ENCODE measurements at regions not wholly inside any gene's neighbourhood (a gene's known extent, or its start where the extent isn't known, plus 50 kb on each side); places are given as distances from the start of the nearest gene placed in this dataset.
A peak's percentile ranks its signal among the peaks of the same experiment; 100 is the strongest.

DNA sequence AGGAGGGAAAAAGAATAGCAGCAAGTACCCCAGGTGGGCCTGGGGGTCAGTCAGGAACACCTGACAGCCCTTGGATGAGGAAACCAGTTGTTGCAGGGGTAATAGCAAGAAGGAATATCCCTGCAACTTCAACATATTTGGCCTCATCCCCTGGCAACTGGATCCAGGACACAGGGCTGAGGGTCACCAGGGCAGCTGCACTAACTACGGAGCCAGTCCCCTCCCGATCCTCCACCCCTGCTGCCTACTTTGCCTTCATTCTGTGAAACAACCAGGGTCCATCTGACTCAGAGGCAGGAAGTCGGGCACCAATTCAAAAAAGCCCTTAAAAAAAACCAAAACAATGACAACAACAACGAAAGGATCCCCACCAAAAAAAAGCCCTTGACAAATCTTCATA is 52.9 kb downstream of the FRMPD3 start:
- no peak for DNase-seq (ENCODE audit: low read depth)

DNA sequence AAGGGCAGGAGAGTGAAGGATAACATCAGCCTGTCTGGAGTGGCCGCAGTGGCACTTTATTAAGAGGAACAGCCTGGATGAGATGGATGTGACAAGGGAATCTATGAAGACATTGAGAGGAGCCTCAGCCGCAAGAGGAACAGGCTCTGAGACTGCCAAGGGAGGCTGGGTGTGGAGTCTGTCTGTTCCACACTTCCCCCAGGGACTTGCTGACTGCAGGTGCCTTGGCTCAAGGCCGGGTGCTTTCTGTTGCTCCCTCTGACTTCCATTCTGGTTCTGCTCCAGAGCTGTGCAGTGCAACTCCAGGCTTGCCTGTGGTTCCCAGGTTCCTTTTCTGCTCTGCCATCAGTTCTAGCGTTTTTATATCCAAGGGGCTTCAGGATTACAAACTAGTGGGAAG is 54.6 kb downstream of the FRMPD3 start:
- DNase-seq (ENCODE audit: low read depth) = no peak

DNA sequence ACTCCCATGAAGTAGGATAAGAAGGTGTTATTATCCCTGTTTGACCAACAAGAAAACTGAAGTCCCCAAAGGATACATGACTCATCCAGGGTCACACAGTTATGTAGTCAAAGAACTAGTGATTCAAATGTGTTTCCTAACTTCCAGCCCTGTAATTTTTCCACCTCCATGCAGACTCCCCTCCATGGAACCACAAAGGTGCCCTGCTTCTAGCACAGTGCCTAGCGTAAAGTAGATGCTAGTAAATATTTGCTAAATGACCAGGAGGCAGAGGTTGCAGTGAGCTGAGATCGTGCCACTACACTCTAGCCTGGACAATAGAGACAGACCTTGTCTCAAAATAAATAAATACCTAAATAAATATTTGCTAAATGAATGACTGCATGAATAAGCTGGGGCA is 55.8 kb downstream of the FRMPD3 start:
- DNase-seq (ENCODE audit: low read depth) = no peak

DNA sequence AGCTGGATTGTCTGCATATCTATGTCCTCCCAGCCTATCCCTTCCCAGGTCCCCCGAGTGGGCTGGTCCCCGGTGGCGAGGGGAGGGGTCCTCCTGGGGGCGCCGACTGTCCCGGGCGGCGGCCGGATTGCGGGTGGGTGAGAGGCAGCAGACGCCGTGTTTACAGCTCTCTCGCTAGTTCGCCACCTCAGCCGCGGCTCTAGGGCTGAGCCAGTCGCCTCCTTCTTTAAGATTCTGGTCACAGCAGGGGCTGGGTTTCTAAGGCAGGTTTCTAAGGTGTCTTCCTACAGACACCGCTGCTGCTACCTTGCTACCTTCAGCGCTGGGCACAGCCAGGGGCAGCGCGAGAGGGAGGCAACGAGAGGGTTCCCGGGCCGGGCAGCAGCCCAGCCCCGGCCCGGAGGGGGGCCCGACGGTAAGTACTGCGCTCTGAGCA is 57.2 kb downstream of the FRMPD3 start:
- no peak for DNase-seq (ENCODE audit: low read depth)

DNA sequence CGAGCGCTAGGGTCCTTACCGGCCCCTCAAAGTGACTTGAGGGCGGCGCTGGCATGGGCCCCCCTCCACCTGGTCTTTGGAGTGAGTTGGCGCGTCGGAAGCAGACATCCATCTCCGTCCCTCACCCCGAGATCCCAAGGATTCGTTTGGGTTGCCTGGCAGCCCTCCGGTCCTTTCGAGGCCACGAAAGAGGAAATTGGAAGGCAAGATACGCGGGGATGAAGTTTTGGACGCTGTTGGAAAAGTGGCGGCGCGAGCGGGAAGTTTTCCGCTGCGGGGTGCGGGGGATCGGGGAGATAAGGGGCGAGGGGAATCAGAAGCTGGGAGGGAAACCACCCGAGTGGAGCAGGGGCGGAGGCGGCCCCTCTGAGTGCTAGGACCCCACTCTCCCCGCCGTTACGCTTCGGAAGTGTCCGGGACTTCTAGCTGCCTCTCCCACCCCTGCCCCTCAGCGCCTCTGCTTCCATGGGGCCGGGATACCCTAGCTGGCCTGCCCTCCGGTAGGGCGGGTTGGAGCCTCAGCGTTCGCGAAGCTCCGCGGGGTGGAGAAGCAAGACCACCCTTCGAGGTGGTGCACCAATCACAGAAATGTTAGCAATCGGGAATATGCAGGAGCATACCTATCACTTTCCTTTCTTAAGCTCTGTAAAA is 57.8 kb downstream of the FRMPD3 start:
- no peak for DNase-seq (ENCODE audit: low read depth)

DNA sequence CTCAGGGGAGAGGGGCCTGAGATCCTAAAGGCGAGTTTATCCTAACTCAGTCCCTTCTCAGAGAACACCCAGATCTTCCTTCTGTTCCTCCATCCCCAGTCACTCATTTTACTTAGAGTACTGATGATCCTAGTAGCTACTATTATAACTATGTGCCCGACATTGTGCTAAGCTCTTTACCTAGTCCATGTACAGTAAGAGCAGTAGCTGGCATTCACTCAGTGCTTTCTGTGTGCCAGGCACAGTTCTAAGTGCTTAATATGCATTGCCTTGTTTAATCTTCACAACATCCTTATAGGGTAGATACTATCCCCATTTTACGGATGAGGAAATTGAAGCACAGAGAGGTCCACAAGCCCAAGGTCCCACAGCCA is 58.3 kb downstream of the FRMPD3 start:
- DNase-seq (ENCODE audit: low read depth) = no peak

DNA sequence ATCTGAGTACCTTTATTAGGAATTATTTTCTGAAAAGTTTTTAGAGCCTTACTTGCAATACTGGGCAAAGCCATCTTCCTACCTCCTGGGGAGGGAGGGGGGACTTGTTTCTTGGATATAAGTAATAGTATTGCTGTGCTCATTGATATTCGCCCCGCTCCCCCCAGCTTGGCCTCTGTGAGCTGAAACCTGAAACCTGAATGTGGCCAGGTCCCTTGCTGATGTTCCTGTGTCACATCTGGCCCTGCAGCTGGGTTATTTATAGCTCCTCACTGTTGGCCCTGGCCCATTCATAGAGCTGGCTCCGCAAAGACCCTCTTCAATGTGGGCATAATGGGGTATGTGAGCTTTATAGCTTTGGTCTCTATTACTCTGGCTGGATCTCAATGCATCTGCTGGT is 59.5 kb downstream of the FRMPD3 start:
- no peak for DNase-seq (ENCODE audit: low read depth)

DNA sequence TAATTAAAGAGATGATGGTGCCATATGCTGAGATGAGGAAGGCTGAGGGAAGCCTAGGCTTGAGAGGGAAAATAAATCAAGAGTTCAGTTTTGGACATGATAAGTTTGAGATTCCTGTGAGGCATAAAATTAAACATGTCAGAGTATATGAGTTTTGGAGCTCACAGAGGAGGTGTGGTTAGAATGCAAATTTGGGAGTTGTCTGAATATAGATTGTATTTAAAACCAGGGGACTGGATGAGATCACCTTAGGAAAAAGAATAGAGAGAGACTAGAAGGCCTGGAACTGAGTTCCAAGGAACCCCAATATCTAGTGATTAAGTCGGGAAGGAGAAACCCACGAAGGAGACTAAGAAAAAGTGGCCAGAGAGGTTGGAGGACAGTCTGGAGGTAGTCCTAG is 65.5 kb downstream of the FRMPD3 start:
- DNase-seq (ENCODE audit: low read depth) = no peak

DNA sequence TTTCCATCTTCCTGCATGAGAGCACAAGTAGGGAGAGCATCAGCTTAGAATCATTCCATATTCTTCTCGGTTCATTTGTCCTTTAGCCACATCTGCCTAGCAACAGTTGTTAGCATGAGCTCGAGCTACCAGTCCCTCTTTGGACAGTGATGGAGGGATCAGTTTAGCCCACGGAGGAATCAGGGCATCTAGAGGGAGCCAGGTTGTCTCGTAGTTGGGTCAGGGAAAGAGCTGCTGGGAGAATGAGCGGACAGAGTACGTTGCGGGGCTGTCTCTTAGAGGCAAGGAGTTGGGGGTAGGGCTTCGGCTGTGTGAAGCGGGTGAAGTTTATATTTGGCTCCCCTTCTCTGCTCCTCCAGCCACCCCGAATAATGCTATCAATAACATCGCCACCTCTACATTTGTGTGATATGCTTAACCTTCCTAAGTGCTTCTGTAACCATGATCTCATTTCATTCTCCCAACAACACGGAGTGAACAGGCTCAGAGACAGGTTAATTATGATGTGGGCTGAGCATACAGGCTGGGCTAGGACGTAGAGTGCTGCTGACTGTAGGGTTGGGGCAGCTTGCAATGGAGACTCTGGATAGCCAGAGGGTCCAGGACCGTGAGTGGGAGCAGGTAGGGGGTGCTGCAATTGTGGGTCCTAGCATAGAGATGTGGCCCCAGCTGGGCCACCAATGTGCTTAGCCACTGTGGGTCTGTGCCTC is 72.6 kb downstream of the FRMPD3 start:
- no peak for DNase-seq (ENCODE audit: low read depth)

DNA sequence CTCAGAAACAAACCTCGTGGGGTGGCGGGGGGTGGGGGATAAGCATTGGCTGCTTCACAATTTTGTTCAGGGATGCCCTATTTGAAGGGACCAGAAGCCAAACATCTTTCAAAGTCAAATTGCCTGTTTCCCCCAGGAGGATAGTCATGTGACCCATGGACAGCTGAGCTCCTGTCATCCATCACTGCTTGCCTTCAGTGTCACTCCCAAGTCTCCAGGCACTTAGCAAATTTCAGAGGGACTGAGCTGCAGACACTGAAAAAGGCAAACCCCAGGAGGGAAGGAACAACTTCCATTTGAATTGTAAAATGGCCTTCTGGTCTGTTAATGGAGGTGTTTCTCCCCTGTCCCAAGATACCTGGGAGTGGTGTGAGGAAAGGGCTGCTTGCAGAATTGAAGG is 73.4 kb downstream of the FRMPD3 start:
- DNase-seq (ENCODE audit: low read depth) = no peak

DNA sequence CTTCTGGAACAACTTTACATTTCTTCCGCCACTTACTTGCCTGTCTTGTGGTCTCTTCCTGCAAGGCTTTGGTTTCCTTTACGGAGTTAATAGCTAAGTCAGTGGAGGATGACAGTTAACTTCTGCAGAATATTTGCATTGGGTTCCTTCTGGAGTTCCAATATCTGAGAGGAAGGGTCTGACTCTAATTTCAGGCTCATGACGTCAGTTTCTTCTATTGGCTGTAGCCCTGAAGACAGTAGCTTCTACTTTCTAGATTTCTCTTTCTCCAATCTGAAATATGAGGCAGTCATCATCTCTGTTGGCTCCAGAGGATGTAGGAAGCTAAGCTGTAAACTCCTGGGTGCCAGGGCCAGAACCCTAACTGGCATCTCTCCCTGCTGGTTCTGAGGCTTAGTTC is 76.7 kb downstream of the FRMPD3 start:
- DNase-seq (ENCODE audit: low read depth) = no peak

DNA sequence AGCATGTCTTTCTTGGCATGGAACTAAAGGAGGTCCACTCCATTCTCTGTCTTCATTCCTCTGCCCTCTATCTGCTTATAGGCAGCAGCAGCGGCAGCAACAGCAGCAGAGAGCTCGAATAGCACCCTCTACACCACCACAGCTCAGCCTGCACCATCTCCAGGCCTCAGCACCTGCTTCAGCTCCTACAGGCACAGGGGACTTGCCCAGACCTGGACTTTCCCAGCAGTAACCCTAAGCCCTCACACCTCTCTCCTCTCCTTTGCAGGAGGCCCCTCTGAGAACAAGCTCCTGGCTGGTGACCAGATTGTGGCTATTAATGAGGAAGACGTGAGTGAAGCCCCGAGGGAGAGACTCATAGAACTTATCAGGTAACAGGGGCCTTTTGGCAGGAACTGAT is 80.7 kb downstream of the FRMPD3 start:
- DNase-seq (ENCODE audit: low read depth) = no peak

DNA sequence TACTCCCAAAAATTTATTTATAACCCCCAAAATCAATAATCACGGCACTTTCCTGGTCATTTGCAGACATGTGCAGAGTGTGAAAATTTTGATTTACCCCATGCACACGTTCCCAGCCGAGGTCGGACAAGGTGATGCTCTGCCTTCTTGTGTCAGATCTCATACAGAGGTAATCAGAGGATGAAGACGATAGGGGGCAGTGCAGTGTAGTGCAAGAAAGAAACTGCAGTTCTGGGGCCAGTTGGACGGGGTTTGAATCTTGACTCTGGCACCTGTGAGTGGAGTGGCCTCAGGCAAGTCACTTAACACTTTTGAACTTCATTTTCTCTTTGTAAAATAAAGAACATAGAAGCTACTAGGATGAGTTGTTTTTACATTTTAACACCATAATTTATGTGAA is 88.4 kb downstream of the FRMPD3 start:
- peak; percentile 3 for DNase-seq (ENCODE audit: low read depth)

DNA sequence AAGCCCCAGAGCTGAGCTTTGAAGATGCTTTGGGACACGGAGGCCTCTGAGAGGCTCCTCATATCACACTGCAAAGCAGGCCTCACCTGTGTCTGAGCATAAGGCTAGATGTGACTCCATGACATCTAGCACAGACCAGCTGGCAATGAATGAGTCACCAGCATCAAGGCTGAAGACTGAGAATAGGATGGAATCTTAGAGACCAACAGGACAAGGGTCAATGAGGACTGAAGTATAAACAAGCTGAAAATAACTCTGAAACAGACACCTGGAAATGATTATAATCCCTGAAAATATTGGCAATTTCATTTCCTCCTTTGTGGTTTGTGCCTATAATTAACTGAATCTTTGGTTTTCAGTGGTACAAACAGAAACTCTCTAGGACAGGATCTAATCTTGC is 87.1 kb upstream of the PRPS1 start:
- DNase-seq (ENCODE audit: low read depth) = no peak

DNA sequence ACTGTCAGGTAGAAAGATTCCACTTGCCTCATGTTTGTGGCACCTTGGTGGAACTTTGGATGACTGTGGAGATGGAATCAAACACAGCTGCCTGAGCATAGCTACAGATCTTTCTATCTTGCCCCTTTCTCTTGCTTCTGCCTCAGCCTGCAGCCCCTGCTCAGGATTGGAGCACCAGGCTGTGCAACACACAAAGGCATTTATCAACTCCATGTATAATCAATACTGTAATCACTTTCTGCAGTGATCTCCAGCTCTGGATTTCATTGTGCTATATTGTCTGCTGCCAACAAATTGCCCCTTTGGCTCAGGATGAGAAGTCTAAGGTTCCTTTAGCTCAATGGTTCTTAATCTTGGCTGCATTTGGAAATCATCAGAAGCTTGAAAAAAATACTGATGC is 86.3 kb upstream of the PRPS1 start:
- DNase-seq (ENCODE audit: low read depth) = no peak

DNA sequence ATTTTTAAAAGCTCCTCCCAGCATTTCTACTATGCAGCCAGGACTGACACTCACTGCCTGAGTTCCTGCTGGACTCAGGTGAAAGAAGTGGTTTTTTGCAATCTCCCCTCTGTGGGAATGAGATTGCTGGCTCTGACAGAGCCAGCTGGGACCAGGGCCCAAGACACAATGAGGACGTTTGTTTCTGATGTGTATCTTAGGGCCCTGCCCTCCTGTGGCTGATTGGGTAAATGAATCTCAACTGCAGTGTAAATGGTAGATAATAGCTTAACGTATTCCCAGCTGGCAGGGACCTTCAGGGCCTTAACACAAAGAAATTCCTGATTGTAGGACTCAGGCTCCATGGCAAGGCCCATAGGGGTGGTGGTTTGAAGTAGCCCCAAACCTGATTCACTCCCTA is 85.8 kb upstream of the PRPS1 start:
- DNase-seq (ENCODE audit: low read depth) = no peak

DNA sequence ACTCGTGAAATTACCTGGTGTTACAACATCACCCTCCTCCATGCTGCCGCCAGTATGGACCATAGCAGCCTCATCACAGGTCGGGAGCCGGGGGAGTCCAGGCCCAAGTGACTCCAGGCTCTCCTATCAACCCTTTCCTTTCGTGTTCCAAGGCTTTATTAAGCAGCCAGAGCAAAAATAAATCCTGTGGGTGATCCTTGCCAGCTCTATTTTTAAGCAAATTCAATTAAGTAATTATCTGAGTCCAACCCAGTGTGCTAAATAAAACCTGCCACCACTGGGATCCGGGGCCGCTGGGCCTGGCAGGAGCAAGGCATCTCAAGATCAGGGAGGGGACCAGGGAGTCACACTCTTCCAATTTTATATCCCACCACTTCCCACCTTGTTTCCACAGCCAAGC is 80.7 kb upstream of the PRPS1 start:
- DNase-seq (ENCODE audit: low read depth) = no peak

DNA sequence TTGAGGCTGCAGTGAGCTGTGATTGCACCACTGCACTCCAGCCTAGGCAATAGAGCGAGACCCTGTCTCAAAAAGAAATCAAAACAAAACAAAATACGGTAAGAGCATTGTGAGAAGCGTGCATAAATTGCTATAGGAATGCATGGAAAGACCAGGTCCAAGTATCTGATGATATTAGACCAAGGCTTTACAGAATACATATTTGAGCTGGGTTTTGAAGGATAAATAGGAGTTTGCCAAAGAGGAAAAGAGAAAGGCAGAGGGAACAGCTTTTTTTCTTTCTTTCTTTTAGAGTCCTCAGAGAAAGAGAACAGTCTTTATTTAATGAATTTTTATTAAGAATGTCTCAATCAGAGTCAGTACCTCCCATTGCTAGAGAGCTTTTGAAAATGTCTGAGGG is 79.5 kb upstream of the PRPS1 start:
- DNase-seq (ENCODE audit: low read depth) = no peak

DNA sequence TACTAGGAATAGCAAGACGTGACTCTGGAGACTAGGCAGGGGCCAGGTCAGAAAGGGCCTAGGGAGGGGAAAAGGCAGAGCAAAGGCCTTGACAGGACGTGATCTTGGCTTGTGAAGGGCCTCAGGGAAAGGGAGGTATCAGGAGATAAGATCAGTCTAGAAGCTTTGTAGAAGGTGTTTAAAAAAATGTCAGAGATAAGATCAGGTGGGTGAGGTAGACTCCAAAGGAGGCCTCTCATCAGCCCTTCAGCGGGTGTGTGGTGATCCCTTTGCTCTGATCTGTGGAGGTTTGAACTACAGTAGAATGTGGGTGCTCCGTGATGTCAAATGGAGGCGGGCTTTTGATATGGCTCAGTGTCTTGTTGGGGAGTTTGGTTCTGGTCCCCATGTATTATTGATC is 78.8 kb upstream of the PRPS1 start:
- no peak for DNase-seq (ENCODE audit: low read depth)

DNA sequence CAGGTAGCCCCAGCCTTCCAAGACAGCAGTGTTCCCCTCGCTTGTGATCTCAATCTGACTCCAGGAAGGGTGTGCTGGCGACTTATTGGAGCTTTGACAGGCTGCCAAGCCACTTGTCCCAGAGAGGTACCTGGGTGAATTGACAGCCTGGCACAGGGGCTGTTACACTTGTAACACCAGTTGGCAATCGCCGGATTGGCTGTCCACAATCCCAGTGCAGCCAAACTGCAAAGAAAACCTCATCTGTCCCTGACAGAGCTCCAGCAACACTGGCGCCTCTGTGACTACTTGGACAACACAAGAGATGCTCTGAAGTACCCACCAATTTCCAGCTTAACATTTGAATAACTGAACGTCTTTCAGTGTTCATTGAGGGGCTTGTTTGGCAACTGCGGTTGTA is 76.8 kb upstream of the PRPS1 start:
- no peak for DNase-seq (ENCODE audit: low read depth)

DNA sequence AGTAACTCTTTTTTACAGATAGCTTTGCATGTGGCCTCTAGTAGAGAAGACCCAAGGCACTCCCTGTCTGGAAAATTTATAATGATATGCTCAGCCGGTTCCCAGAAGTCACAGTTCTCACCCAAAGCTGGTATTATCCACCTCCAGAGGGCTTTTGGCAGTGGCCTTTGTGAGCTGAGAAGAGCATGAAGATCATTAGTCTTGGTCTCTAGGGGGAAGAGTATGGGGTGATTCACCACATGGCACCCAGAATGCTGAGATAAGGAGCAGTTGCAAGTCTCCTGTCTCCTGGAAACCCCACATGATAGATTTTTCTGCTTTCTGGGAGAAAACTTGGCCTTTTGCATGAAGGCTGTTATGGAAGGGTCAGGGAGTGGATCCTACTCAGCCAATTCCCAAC is 75.4 kb upstream of the PRPS1 start:
- no peak for DNase-seq (ENCODE audit: low read depth)

DNA sequence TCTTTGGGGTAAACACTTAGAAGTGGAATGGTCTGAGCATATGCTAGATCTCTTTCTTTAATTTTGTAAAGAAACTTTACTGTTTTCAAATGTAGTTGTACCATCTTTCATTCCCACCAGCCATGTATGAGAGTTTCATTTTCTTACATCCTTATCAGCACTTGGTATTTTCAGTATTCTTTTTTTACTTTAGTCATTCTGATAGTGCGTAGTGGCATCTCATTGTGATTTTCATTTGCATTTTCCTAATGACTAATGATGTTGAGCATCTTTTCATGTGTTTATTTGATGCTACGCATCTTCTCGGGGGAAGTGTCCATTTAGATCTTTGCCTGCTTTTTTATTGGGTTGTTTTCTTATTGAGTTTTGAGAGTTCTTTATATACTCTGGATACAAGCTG is 71.3 kb upstream of the PRPS1 start:
- DNase-seq (ENCODE audit: low read depth) = no peak

DNA sequence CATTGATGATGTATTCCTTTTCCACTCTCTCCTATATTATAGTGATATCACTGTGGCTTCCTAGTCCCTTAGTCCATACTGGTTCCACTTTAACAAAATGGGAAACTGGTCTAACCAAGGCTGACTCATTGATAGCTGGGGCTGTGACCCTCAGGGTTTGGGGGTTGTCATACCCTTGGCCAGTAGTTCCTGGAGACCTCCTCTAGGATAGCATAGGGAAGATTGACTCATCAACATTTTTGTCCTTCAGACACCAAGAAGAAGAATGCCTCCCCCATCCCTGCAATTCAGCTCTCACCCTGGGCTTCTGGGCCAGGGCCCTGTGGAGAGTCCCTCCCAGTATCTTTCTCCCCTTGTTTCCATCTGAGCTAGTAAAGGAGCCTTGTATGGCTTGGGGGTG is 68.8 kb upstream of the PRPS1 start:
- DNase-seq (ENCODE audit: low read depth) = no peak

DNA sequence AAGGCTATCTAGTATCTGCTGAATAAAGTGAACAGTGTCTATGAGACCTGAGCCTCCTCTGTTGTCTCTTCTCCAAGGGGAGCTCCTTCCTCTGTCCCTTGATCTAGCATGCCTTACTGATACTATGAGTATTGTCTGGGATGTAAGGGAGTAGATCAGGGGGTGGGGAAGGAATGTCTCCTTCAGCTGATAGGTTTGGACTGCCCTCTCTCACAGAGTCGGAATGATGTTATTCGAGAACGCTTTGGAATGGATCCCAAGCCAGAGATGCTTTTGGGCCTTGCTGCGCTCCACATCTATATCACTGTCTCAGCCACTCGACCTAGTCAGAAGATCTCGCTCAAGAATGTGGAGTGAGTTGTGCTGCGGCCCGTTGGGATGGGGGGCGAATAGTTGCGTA is 68.3 kb upstream of the PRPS1 start:
- no peak for DNase-seq (ENCODE audit: low read depth)
